Liver (tissue), 3 donors: ENCODE measurements at regions not wholly inside any gene's neighbourhood (a gene's known extent, or its start where the extent isn't known, plus 50 kb on each side); places are given as distances from the start of the nearest gene placed in this dataset.

Experiments used
- ATF3 ChIP-seq: IDR thresholded peaks from 2 replicates; pipeline ENCODE4 v1.6.1; 2016; ENCODE audit warnings: antibody characterized with exemption
- CTCF ChIP-seq: fragments of 150-350 bp; IDR thresholded peaks from 2 replicates; pipeline ENCODE4 v1.5.1; 2017; ENCODE audit warnings: improper control_type of control experiment, low read depth, low read length; ENCODE audit not compliant: missing input control
- FOXA1 ChIP-seq: IDR thresholded peaks from 2 replicates; pipeline ENCODE4 v1.6.1; 2016; ENCODE audit warnings: antibody characterized with exemption
- MAX ChIP-seq: IDR thresholded peaks from 2 replicates; pipeline ENCODE4 v1.6.1; 2016; ENCODE audit warnings: antibody characterized with exemption
- RAD21 ChIP-seq, 2 donors: IDR thresholded peaks; 2 replicates each; pipeline ENCODE4 v1.6.1; 2016; ENCODE audit warnings: antibody characterized with exemption in 2 of 2, mild to moderate bottlenecking in 2 of 2
- donor health status: healthy.
- donor health status: healthy.

GRCh38 chr9:73685786-73686185 is 534.1 kb downstream of the ANXA1 start:
- TF ChIP-seq CTCF (no peak), RAD21 (IDR thresholded peaks at IDR 0.05) (no peak), FOXA1 (no peak), MAX (no peak), ATF3 (no peak)
